ENCODE measurements at regions not wholly inside any gene's neighbourhood (a gene's known extent, or its start where the extent isn't known, plus 50 kb on each side); places are given as distances from the start of the nearest gene placed in this dataset.
A peak's percentile ranks its signal among the peaks of the same experiment; 100 is the strongest.

GRCh38 chr18:22544626-22545025 is 126.9 kb upstream of the CTAGE1 start:
- no peak for DNase-seq

DNA sequence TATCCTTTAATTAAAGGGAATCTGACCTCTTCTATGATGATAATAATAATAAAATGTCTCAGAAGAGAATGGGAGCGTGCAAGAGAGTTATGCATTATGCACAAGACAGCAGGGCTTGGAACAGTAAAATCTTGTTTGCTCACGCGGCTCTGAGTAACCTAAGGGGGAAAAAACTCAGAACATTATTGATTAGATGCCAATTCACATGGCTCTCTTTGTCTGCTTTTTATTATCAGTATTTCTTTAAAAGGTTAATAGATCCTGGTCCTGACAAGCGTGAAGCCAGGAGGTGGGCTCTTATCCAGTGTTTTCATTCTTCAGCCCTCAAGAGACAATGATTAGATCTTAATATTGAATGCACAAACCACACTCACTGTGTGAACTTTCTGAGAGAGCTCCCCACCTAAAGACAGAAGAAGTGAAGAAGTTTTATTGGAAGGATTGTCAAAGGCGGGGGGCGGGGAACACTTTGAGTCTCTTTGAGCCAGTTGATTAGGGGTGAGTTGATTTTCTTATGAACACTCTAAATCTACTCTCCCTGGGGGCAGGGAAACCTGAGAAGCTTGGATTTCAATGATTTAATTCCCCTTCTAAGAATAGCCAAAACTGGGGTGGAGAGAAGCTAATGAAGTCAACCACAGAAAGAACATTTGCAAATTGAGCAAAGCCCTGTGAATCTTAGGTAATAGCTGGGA is 127.5 kb upstream of the CTAGE1 start:
- no peak for DNase-seq

DNA sequence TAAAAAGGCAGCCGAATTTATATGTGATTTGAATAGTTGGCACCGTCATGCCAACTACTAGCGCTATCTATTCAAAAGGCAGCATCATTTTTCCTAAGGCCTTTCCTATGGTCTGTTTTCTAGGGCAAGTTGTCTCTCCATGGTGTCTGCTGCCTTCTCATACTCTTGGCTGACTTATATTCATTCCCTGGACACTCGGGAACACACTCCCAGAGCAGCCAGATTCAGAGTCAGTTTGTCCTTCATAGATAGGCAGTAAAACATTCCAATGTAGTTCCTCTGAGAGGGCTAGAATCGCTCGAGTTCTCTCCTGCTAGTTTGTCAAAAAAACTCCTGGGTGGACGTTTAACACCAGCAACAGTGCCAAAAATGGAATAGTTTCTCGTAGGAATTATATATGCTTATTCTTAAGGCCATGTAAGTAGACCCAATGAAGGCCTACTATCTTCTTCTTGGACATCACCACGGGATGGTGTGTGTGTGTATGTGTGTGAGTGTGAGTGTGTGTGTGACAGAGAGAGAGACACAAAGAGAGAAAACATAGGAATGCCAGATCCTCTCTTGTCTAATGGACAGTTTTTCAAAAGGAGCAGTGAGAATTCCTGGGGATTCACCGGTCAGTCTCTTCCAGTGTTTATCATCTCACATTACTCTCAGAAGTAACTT is 129.3 kb upstream of the CTAGE1 start:
- DNase-seq, result no peak

DNA sequence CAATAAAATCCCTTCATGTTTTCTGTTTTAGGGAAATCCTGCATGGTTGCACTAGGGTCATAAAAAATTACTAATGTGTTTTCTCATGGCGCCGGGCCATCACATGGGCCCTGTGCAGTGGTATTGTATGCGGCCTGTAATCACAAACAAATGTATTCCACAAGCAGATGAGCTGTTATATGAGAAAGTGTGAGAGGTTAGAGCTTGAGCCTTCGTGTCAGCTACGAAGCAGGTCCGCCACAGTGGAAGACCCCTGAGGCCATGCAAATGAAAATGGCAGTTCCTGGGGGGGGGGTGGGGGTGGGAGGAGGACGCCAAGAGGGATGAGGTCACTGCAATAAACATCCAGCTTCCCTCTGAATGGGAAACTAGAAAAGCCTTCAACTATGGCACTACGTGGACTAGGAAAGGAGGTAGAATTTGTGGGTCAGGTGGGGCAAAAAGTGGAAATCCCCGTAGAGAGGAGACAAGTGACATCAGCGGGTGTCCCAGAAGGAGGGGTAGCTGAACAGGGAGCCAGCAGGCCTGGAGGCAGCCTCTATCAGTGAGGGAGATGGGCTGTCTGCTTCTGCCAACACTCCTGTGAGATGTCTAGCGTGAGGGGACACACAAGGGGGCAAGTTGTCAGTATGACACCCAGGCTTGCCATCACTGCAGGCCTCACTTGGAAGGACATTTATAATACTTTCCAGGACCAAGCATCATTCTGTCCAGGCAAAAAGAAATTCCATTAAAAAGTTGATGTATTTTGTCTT is 130.3 kb upstream of the CTAGE1 start:
- DNase-seq, result peak; percentile 67 to 75

GRCh38 chr18:22549260-22549937 is 131.7 kb upstream of the CTAGE1 start:
- DNase-seq, result no peak

DNA sequence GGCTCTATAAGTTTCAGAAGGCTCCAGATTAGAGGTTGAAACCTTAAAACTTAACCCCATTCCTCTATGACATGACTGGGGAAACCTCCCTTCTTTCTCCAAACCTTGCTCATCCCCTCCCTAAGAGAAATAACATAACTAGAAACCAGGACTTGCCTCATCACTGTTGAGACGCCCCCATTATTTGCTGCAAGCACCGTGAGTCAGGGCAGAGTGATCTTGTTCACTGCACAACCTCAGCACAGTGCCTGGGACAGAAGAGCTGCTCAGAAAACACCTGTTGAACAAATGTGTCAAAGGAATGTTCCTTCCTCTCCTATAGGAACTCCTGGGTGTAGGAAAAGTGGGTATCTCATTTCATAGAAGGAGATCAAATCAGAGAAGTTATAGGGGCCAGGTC is 132.7 kb upstream of the CTAGE1 start:
- no peak for DNase-seq

- DNase-seq, result no peak
These were observed 133.1 kb upstream of the CTAGE1 start for GRCh38 chr18:22550861-22551260.

- no peak for DNase-seq
These were observed 133.9 kb upstream of the CTAGE1 start for GRCh38 chr18:22551536-22552151.

DNA sequence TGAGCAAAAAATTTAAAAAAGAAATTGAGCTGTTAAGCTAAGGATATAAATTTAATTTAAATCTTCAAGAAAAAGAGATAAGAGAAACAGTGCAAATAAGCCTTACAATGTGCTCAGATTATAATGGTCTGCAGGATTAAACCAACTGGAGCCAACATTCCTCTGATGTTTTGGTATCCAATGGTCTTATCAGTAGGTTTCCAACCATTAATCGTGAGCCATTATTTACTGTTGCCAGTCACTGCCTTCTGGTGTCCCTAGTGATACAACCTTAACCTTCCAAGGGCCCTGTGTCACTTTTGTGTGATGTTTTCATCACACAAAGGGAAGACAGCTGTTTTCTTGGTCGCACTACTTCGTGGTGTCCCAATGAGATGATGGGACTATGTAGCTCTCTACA is 134.5 kb upstream of the CTAGE1 start:
- no peak for DNase-seq

DNA sequence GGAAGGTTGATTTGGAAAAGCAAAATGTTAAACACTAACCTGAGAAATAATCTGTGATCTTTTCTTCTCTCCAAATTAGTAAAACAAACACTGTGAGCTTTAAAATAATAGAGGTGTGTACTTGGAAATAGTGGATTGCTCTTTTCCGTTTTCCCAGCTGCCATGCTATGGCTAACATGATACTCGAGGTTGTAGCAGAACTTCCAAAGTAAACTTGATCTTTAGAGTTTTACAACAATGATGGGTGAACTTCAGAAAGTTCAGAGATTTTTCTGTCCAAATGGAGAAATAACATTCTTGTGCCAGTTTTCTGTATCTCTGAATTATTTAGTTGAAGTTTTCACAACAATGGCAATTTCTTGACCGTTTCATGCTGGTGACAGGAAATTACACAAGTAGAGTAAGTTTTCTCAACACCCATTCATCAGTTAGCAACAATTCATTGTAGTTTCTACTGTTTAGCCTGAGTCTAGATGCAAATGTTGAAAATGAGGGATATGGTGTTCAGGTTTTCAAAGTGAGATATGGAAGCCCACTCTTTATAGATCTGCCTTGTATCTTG is 135.3 kb upstream of the CTAGE1 start:
- DNase-seq, result no peak

DNA sequence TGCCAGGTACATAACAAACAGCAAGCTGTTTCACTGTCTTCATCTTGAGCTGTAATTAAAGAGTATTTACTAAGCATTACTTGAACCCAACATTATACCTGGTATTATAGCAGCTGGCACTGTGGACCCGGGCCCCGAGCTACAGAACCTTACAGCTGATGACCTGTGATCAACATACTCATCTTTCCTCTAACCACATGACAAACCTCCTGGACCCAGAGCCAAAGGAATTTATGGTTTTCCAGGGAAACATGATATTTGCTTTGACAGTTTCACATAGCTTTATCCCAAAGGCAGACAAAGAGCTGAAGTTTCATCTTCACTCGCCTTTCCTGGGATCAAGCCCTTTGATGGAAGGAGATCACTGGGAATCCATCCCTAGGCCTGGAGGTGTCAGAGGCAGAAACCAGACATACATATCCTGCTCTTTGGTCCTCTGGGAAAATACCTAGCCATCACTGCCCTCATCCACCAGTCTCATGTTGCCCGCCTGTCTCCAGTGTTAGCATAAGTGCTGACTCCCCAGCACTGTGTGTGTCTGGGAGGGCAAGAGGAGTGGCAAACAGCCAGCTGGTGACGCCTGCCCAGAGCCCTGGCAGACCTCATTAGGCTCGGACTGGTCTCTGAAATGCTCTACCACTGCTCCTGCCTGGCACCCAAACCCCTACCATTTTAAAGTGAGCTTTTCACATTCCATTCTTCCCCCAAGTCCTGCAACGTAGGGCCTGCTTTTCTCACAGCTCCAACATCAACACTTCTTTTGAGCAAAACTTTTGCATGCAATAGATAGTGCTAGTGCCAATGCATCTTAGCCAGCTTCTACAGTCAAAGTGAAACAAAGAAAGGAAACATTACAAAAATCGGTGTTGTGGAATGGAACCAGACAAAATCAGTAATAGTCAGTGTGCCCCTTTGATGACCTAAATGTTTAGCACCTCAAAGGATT is 138.8 kb upstream of the CTAGE1 start:
- DNase-seq, result no peak

- DNase-seq, result no peak
These were observed 139.6 kb upstream of the CTAGE1 start for GRCh38 chr18:22557168-22557941.

DNA sequence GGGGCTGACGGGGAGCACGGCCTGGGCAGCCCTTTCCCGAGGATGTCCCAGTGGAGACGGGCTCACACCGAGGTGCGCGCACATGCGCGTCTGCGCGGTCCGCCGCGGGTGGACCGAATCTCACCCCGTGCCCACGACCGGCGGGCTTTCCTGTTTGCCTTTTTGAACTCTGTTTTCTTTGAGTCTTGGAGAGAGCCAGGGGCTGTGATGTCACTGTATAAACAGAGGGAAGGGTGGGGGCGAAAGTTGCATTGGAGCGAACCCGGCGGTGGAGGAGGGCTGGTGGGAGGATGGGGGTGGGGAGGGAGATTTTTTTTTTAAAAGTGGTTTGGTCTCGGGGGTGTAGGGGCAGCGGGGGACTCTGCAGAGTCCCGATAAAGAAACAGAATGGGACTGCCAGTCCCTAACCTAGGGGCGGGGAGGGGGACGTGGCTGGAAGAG is 141.2 kb upstream of the CTAGE1 start:
- DNase-seq, result peak; percentile 81 to 84

DNA sequence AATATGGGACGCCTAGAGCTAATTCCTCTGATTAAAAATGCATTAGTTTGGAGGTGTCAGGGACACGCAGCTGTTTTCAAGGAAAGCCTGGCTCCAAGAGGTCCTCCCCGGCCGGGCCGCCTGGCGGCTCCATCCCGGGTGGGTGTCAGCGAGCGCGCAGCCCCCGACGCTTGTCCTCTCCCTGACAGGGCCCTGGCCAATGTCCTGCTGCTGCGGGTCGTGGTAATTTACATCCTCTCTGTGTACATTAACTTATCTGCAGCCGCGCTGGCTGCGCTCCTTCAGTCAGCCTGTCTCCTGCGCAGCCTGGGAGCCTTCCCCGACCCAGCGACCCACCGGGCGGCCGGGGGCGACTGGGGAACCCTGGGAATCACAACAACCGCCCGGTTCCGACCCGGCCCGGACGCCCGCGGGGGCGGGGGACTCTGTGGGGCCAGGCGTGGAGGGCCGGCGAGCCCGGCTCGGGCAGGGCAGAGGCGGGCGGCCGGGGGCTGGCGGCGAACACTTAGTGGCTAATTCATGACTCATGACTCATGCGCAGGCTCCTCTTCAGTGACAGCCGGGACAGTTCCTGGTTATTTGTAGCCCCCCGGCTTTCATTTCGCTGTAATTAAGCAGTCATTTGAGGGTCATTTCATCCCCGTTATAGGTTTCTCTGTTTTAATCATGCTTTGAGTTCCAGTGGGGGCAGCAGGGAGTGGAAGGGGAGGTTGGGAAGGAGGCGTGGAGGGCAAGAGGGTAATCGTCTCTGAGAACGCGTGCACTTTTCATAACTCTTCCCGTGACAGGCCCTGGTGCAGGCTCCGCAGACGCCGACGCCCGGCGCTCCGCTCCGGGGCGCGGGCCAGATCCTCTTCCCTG is 141.9 kb upstream of the CTAGE1 start:
- DNase-seq, result peak; percentile 88 to 89

GRCh38 chr18:22560275-22560610 is 142.5 kb upstream of the CTAGE1 start:
- no peak for DNase-seq

DNA sequence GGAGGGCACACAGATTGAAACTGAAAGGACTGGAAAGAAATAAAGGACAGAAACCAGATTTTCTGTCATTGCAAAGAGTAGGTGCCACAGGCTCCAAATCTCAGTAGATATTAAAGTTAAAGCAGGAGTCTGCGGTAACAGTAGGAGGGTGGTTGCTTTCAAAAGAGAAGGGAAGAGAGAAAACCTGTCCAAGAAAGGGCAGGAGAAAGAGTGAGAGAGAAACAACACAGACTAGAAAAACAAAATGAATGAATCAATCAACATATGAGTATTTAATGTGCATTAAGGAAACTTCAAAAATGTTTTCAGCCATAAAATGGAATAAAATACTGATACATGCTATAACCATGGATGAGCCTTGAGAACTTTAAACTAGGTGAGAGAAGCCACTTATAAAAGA is 143.1 kb upstream of the CTAGE1 start:
- DNase-seq, result no peak

GRCh38 chr18:22563164-22563583 is 145.5 kb upstream of the CTAGE1 start:
- DNase-seq, result peak; percentile 65 to 80

DNA sequence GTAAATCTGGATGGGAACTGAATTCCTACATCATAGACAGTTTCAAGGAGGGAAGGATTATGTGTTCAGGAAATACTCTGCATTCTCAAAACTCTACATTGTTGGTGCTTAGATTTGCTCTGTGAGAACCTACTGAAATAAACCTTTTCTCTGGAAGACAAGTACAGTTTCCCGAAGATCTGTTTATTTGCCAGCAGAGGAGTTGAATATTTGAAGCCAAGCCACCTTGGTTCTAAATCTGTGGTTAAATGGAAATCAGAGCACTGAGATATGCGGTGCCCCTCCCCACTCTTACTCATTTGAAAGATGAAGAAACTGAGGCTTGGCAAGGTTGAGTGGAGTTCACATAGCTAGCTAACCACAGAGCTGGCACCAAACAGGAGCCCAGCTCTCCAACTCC is 146.3 kb upstream of the CTAGE1 start:
- DNase-seq, result no peak

All from right lung (tissue), 2 donors.